ENCODE measurements at regions not wholly inside any gene's neighbourhood (a gene's known extent, or its start where the extent isn't known, plus 50 kb on each side); places are given as distances from the start of the nearest gene placed in this dataset.

DNA sequence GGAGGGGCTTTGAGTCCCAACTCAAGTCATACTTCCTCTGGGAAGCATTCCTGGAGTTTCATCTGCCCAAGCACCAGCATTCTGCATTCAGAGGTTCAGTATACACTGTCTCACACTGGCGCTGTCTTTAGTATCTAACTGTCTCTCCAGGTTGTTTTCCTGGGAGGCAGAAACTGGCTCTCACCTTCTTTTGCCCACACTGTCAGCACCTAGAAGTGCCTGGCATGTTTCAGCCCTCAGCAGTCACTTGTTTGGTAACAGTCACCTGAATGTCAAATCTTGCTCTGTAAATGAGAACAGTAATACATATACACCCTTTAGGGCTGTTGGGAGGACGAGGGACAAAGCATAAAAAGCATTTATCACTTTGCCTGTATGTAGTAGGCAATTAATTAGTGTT is 339.6 kb downstream of the UQCRFS1 start:
- TF ChIP-seq NFIC (IDR thresholded peaks at IDR 0.05) (no peak), TEAD4 (IDR thresholded peaks at IDR 0.05) (no peak), TCF12 (IDR thresholded peaks at IDR 0.05; ENCODE audit: low read depth) (no peak), EP300 (IDR thresholded peaks at IDR 0.05; ENCODE audit: borderline replicate concordance) (no peak), CEBPB (IDR thresholded peaks at IDR 0.05) (no peak), FOXM1 (IDR thresholded peaks at IDR 0.05; ENCODE audit: borderline replicate concordance, low read depth) (no peak), ZBTB7A (IDR thresholded peaks at IDR 0.05; ENCODE audit: low read depth) (no peak), YY1 (IDR thresholded peaks at IDR 0.05; ENCODE audit: low read depth) (no peak), RAD21 (IDR thresholded peaks at IDR 0.05; ENCODE audit: low read depth) (no peak), CREB1 (IDR thresholded peaks at IDR 0.05; ENCODE audit: low read depth) (no peak), EGR1 (IDR thresholded peaks at IDR 0.05) (no peak), TAF1 (IDR thresholded peaks at IDR 0.05; ENCODE audit: low read depth) (no peak)
- TF ChIP-seq, protein P1, sequence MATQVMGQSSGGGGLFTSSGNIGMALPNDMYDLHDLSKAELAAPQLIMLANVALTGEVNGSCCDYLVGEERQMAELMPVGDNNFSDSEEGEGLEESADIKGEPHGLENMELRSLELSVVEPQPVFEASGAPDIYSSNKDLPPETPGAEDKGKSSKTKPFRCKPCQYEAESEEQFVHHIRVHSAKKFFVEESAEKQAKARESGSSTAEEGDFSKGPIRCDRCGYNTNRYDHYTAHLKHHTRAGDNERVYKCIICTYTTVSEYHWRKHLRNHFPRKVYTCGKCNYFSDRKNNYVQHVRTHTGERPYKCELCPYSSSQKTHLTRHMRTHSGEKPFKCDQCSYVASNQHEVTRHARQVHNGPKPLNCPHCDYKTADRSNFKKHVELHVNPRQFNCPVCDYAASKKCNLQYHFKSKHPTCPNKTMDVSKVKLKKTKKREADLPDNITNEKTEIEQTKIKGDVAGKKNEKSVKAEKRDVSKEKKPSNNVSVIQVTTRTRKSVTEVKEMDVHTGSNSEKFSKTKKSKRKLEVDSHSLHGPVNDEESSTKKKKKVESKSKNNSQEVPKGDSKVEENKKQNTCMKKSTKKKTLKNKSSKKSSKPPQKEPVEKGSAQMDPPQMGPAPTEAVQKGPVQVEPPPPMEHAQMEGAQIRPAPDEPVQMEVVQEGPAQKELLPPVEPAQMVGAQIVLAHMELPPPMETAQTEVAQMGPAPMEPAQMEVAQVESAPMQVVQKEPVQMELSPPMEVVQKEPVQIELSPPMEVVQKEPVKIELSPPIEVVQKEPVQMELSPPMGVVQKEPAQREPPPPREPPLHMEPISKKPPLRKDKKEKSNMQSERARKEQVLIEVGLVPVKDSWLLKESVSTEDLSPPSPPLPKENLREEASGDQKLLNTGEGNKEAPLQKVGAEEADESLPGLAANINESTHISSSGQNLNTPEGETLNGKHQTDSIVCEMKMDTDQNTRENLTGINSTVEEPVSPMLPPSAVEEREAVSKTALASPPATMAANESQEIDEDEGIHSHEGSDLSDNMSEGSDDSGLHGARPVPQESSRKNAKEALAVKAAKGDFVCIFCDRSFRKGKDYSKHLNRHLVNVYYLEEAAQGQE (IDR thresholded peaks at IDR 0.05; ENCODE audit: low read depth): no peak
- TF ChIP-seq, protein P2, sequence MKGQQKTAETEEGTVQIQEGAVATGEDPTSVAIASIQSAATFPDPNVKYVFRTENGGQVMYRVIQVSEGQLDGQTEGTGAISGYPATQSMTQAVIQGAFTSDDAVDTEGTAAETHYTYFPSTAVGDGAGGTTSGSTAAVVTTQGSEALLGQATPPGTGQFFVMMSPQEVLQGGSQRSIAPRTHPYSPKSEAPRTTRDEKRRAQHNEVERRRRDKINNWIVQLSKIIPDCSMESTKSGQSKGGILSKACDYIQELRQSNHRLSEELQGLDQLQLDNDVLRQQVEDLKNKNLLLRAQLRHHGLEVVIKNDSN (IDR thresholded peaks at IDR 0.05): no peak
- TF ChIP-seq, protein P3, sequence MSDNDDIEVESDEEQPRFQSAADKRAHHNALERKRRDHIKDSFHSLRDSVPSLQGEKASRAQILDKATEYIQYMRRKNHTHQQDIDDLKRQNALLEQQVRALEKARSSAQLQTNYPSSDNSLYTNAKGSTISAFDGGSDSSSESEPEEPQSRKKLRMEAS (IDR thresholded peaks at IDR 0.05): no peak

DNA sequence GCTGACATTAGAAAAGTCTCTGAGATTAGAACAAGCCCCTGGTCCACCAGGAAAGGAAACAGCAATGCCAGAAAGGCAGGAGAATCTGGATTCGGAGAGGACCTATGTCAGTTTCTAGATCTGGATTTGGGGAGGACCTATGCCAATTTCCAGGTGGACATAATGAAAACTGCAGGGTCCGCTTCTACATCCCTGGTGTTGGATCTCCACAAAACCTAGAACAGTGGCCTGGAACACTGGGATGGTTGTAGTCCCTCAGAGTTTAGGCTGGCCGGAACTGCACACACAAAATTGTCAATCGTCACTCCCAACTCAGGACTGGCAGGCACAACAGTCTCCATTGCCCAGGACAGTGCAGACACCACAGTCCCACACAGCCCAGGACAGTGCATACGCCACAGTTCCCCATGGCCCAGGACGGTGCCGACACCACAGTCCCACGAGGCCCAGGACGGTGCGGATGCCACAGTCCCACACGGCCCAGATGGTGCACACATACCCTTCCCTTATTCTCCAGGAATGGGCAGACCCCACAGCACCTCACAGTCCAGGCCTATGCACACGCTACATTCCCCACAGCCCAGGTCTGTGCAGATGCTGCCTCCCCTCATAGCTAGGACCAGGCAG is 341.7 kb downstream of the UQCRFS1 start:
- TF ChIP-seq TCF12 (IDR thresholded peaks at IDR 0.05; ENCODE audit: low read depth) (no peak), EGR1 (IDR thresholded peaks at IDR 0.05) (no peak), YY1 (IDR thresholded peaks at IDR 0.05; ENCODE audit: low read depth) (no peak), ZBTB7A (IDR thresholded peaks at IDR 0.05; ENCODE audit: low read depth) (no peak), NFIC (IDR thresholded peaks at IDR 0.05) (no peak), CREB1 (IDR thresholded peaks at IDR 0.05; ENCODE audit: low read depth) (no peak), RAD21 (IDR thresholded peaks at IDR 0.05; ENCODE audit: low read depth) (no peak), EP300 (IDR thresholded peaks at IDR 0.05; ENCODE audit: borderline replicate concordance) (no peak), TAF1 (IDR thresholded peaks at IDR 0.05; ENCODE audit: low read depth) (no peak), CEBPB (IDR thresholded peaks at IDR 0.05) (no peak), FOXM1 (IDR thresholded peaks at IDR 0.05; ENCODE audit: borderline replicate concordance, low read depth) (no peak), TEAD4 (IDR thresholded peaks at IDR 0.05) (no peak)
- TF ChIP-seq, protein P1 (IDR thresholded peaks at IDR 0.05; ENCODE audit: low read depth): no peak
- TF ChIP-seq, protein P2 (IDR thresholded peaks at IDR 0.05): no peak
- TF ChIP-seq, protein P3 (IDR thresholded peaks at IDR 0.05): no peak

DNA sequence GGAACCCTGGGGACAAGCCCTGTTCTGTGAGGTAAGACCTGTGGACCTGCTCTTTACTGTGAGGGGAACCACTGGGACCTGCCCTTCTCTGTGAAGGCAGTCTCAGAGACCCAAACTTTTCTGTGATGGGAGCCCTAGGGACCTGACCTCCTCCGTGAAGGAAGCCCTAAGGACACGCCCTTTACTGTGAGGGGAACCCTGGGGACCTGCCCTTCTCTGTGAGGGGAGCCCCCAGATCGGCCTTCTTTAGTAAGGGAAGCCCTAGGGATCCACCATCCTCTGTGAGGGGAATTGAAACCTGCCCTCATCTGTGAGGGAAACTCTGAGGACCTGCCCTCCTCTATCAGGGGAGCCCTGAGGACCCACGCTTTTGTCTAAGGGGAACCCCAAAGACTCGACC is 343.5 kb downstream of the UQCRFS1 start:
- TF ChIP-seq FOXM1 (IDR thresholded peaks at IDR 0.05; ENCODE audit: borderline replicate concordance, low read depth): no peak
- no peak for TF ChIP-seq RAD21 (IDR thresholded peaks at IDR 0.05; ENCODE audit: low read depth)
- no peak for TF ChIP-seq TAF1 (IDR thresholded peaks at IDR 0.05; ENCODE audit: low read depth)

DNA sequence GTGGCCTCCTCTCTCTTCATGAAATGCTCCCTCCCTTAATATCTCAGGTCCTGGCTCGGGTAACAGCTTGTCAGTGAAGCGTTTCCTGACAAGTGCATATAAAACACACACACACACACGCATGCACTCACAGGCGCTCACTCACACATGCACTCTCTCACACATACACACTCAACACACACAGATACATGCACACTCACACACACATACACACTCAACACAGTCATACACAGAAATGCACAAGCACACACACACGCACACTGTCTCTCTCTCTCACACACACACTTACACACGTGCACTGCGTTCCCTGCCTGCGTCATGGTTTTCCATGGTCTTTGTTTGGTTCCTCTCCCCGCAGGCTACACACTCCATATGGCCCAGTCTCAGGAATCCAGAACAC is 344.1 kb downstream of the UQCRFS1 start:
- TF ChIP-seq RAD21 (IDR thresholded peaks at IDR 0.05; ENCODE audit: low read depth) (no peak), NFIC (IDR thresholded peaks at IDR 0.05) (no peak)

DNA sequence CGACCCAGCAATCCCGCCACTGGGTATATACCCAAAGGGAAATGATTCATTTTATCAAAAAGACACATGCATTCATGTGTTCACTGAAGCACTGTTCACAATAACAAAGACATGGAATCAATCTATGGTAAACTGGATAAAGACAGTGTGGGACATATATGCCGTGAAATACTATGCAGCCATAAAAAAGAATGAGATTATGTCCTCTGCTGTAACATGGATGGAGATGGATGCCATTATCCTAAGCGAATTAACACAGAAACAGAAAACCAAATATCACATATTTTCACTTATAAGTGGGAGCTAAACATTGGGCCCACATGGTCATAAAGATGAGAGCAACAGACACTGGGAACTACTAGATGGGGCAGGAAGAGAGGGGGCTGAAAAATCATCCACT is 345.0 kb downstream of the UQCRFS1 start:
- TF ChIP-seq, protein P3 (IDR thresholded peaks at IDR 0.05): no peak
- TF ChIP-seq NFIC (IDR thresholded peaks at IDR 0.05) (no peak), EGR1 (IDR thresholded peaks at IDR 0.05) (no peak), CREB1 (IDR thresholded peaks at IDR 0.05; ENCODE audit: low read depth) (no peak), ZBTB7A (IDR thresholded peaks at IDR 0.05; ENCODE audit: low read depth) (no peak), EP300 (IDR thresholded peaks at IDR 0.05; ENCODE audit: borderline replicate concordance) (no peak)
- TF ChIP-seq, protein P1 (IDR thresholded peaks at IDR 0.05; ENCODE audit: low read depth): no peak

All from Ishikawa (cell line).